SK-N-SH (cell line): ENCODE measurements at regions not wholly inside any gene's neighbourhood (a gene's known extent, or its start where the extent isn't known, plus 50 kb on each side); places are given as distances from the start of the nearest gene placed in this dataset.

Experiments used
- JUND ChIP-seq: IDR thresholded peaks from 2 replicates; pipeline ENCODE4 v1.4.0; 2012
- TCF12 ChIP-seq: IDR thresholded peaks from 2 replicates; pipeline ENCODE4 v1.4.0; 2012

- TF ChIP-seq TCF12 (no peak), JUND (no peak)
These were observed 791.1 kb upstream of the SOX11 start for GRCh38 chr2:4900861-4901770.
